ENCODE measurements at regions not wholly inside any gene's neighbourhood (a gene's known extent, or its start where the extent isn't known, plus 50 kb on each side); places are given as distances from the start of the nearest gene placed in this dataset.
A peak's percentile ranks its signal among the peaks of the same experiment; 100 is the strongest.

GRCh38 chr4:122203407-122203806 is 51.3 kb downstream of the BLTP1 start:
- DNase-seq (ENCODE audit: low read depth), result no peak

- no peak for DNase-seq (ENCODE audit: low read depth)
Measured at GRCh38 chr4:122205687-122206086, 53.6 kb downstream of the BLTP1 start.

DNA sequence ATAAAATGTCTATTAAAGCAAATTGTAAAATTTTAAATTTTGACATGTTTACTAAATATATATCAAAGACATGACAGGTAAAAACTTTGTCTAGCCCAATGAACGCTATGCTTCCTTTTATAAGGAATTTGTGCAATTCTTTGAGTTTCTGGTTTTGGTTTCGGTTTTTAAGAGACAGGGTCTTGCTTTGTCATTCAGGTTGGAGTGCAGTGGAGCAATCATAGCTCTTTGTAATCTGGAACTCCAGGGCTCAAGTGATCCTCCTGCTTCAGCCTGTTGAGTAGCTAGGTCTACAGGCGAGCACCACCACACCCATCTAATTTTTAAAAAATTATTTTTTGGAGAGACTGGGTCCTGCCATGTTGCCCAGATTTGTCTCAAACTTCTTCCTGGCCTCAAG is 60.7 kb downstream of the BLTP1 start:
- no peak for DNase-seq (ENCODE audit: low read depth)

DNA sequence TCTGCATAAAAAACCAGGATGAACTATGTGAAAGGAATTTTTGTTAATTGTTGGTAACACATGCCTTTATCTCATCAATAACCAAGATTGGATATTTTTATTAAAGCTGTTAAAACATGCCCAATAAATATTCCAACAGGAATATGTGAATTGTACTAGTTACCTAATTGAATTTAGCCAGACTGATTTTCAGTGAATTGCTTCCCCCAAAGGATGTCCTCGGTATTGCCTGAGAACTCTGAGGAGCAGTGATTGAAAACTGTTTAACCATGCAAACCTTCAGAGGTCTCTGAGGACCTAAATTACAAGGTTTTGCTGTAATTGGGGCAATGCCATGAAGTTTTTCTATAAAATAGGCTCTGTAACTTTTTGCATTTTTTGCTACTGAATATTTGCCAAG is 66.6 kb downstream of the BLTP1 start:
- DNase-seq (ENCODE audit: low read depth), result peak; percentile 11

GRCh38 chr4:122219356-122219755 is 67.2 kb downstream of the BLTP1 start:
- no peak for DNase-seq (ENCODE audit: low read depth)

DNA sequence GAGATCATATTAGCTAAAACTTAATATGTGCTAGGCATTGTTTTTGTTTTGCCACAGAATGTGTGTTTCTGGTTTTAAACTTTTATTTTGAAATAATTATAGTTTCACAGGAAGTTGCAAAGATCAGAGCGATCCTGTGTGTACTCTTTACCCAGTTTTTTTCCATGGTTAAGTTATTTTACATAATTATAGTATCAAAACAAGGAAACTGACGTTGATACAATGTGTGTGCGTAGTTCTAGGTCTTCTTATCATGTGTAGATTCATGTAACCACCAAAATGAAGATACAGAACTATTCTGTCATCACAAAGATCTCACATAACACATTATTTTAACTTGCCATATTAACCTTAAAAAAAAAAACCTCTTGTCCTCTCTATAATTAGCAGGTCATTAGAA is 69.2 kb downstream of the BLTP1 start:
- no peak for DNase-seq (ENCODE audit: low read depth)

GRCh38 chr4:122224348-122224747 is 72.2 kb downstream of the BLTP1 start:
- DNase-seq (ENCODE audit: low read depth), result peak; percentile 5

GRCh38 chr4:122227202-122227601 is 75.1 kb downstream of the BLTP1 start:
- no peak for DNase-seq (ENCODE audit: low read depth)

GRCh38 chr4:122229857-122230256 is 77.7 kb downstream of the BLTP1 start:
- no peak for DNase-seq (ENCODE audit: low read depth)

- no peak for DNase-seq (ENCODE audit: low read depth)
Measured at GRCh38 chr4:122232633-122233032, 80.5 kb downstream of the BLTP1 start.

GRCh38 chr4:122234686-122235085 is 82.6 kb downstream of the BLTP1 start:
- DNase-seq (ENCODE audit: low read depth), result no peak

DNA sequence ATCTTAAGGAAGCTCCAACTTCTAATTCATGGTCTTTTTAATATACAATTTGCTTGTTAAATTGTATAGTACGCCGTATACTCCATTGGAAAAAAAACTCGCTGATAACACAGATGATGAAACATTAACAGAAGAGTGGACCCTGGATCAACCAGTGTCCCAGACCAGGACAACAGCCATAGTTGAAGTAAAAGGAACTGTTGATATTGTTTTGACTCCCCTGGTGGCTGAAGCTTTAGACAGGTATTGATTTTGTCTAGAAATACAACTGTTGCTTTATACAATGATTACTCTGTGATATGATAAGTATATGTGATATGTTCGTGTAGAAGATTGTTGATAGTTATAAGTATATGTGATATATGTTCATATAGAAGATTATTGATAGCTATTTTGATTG is 91.7 kb downstream of the BLTP1 start:
- DNase-seq (ENCODE audit: low read depth), result no peak

- DNase-seq (ENCODE audit: low read depth), result no peak
Measured at GRCh38 chr4:122244764-122245163, 92.6 kb downstream of the BLTP1 start.

DNA sequence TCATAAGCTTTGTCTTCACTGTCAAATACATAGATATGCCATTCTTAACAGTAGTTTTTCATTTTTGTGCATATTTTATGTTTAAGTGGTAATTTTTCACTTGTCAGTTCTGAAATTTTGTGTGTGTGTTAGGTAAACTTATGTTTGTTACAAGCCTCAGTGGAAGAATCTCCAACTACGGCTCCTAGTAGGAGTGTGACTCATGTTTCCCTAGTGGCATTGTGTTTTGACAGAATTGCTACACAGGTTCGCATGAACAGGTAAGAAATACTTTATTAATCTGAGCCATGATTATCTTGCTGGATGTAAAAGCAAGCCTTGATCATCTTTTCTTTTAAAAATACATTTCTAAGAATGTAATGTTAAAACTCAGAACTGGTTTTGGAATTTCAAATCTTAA is 94.4 kb downstream of the BLTP1 start:
- no peak for DNase-seq (ENCODE audit: low read depth)

DNA sequence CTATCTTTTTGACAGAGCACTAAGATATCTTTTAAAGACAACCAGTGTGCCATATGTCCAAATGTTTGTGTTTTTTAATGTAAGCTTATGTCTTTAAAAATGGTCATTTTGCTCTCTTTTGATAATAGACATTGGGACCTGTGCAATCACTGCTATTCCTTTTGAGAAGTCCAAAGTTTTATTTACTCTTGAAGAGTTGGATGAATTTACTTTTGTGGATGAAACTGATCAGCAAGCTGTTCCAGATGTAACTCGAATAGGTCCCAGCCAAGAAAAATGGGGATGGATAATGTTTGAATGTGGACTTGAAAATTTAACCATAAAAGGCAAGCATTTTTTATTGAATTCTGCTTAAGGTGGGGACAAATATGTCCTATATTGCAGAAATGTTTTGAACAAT is 97.2 kb downstream of the BLTP1 start:
- no peak for DNase-seq (ENCODE audit: low read depth)

DNA sequence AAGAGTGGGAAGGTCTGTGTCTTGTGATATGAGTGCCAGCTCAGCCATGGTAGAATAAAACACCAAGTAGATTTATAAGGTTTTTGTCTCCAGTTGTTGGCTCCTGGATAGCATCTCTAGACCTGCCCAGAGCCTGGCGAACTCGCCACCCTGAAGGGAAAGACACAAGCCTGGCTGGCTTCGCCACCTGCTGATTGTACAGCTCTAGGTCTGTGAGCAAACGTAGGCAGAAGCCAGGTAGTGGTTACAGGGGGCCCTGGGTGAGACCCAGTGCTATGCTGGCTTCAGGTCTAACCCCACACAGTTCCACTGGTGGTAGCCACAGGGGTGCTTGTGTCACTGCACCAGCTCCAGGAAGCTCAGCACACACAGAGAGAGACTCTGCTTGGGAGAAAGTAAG is 100.5 kb downstream of the BLTP1 start:
- no peak for DNase-seq (ENCODE audit: low read depth)

GRCh38 chr4:122259849-122260248 is 107.7 kb downstream of the BLTP1 start:
- no peak for DNase-seq (ENCODE audit: low read depth)

DNA sequence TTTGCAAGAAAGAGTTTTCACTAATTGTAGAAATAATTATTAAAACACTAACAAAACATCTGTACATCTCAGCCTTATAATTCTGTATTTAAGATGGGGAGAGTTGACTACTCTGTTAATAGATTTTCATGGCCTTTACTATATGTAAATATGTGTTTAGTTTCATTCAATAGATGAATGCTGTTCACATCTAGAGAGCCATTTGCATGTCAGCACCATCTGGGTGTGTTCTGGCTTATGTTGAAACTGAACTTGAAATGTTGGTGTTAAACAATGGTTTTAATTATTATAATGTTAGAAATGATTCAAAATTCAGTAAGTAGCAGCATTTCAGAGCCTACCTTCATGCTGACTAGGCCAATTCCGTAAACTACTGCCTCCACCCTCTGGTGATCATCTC is 102.5 kb upstream of the ADAD1 start:
- DNase-seq (ENCODE audit: low read depth), result no peak

- DNase-seq (ENCODE audit: low read depth), result no peak
Measured at GRCh38 chr4:122278976-122279375, 99.8 kb upstream of the ADAD1 start.

DNA sequence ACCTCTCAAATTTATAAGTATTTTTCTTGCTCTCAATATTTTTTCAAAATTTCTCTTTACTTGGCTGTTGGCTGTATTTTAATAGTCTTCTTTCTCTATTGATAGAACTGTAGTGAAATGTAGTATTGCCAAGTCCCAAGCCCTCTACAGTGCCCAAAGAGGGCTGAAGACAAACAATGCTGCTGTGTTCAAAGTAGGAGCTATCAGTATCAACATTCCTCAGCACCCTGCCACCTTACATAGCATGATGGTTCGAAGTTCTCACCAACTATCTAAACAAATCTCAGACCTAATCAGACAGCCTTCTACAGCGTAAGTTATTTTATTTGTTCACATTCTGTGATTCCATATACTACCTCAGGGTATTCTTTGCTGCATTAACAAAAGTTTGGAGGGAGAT is 99.1 kb upstream of the ADAD1 start:
- DNase-seq (ENCODE audit: low read depth), result no peak

DNA sequence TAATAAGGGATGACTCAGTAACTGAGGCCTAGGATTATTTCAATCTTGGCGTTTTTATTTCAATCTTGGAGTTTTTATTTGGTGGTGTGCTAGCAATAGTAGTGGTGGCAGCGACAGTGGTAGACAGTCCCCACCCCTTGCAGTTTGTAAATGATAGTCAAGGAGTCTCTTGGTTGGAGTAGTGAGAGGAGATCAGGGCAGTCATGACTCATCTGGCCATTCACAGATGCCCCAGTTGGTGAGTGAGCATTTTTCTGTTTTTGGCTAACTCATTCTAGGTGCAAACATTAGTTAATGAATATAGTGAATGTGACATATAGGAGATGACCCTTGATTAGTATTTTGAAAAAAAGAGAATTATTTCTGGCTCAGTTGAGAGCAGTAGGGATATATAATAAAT is 93.5 kb upstream of the ADAD1 start:
- peak; percentile 18 for DNase-seq (ENCODE audit: low read depth)

DNA sequence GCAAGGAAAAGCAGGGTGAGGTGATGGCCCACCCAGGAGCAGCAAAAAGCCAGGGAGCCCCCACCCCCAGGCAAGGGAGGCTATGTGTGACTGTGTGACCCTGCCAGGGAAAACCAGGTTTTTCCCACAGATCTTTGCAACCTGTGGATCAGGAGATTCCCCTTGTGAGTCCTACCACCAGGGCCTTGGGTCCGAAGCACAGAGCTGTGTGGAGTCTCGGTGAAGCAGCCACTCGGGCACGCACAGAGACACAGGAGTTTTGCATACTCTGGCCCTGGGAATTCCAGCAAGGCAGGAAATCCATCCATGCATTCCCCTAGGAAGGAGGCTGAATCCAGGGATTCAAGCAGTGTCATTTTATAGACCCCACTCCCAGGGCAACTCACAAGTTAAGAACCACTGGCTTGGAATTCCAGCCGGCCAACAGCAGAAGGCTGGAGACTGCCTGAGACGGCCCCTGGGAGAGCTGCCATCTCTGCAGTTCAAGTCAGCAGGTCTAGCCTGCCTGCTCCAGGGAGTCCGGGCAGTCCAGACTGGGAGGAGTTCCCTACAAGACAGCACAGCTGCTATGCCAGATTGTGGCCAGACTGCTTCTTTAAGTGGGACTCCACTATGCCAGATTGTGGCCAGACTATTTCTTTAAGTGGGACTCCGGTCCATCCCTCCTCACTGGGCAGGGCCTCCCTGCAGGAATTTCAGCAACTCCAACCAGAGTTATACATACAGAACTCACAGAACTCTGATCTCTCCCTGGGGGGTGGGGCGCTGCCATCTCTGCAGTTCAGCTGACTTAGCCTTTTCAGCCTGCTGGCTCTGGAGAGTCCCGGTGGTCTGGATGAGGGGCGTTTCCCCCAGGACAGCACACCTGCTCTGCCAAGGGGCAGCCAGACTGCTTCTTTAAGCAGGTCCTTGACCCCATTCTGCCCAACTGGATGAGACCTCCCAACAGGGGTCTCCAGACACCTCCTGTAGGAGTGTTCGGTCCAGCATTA is 85.1 kb upstream of the ADAD1 start:
- DNase-seq (ENCODE audit: low read depth), result no peak

DNA sequence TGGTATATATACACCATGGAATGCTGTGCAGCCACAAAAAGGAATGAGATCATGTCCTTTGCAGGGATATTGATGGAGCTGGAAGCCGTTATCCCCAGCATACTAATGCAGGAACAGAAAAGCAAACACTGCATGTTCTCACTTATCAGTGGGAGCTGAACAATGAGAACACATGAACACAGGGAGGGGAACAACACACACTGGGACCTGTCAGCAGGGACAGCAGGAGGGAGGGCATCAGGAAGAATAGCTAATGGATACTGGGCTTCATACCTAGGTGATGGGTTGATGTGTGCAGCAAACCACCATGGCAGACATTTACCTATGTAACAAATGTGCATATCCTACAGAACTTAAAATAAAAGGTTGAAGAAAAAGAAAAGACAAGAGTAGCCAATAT is 81.1 kb upstream of the ADAD1 start:
- no peak for DNase-seq (ENCODE audit: low read depth)

DNA sequence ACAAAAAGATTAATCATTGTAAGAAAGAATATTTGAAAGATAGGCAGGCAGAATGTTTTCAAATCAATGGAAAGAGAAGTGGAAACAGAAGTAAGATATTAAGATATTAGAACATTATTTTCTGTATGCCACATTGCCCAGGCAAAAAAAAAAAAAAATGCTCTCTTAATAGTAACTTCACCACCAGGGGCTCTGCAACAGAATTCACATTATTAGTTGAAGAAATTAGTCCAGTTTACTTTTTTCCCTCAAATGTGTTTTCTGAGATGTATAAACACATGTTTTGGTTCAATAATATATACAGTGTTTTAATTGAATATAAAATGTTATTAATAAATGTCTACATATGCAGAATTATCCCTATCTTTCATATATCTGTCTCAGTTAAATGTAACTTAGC is 78.0 kb upstream of the ADAD1 start:
- no peak for DNase-seq (ENCODE audit: low read depth)

Measured in M059J (cell line).